Ovary (tissue), 7 donors: ENCODE measurements at regions not wholly inside any gene's neighbourhood (a gene's known extent, or its start where the extent isn't known, plus 50 kb on each side); places are given as distances from the start of the nearest gene placed in this dataset.

ENCODE experiments used
- DNase-seq, 5 donors: peaks; one replicate each; pipeline ENCODE4 v3.0.0-alpha.2; 2019 to 2020
- H3K27ac ChIP-seq, 2 donors: fragments of 200-600 bp; one replicate each; pipeline versions ENCODE4 v1.5.1 to v1.8.0; 2019 to 2022
- H3K27me3 ChIP-seq: fragments of 200-600 bp; one replicate; pipeline ENCODE4 v1.8.0; 2022
- H3K36me3 ChIP-seq: fragments of 200-600 bp; sonication (generic); one replicate; pipeline ENCODE4 v1.5.1; 2019
- H3K4me1 ChIP-seq: one replicate; pipeline ENCODE4 v1.8.1; 2013; ENCODE audit warnings: mild to moderate bottlenecking, moderate library complexity; ENCODE audit not compliant: insufficient read depth
- H3K4me3 ChIP-seq: fragments of 200-600 bp; sonication (generic); one replicate; pipeline ENCODE4 v1.5.1; 2017
- H3K9me3 ChIP-seq, 2 donors: fragments of 200-600 bp in 1 of 2; sonication (generic) in 1 of 2; one replicate each; pipeline versions ENCODE4 v1.5.1 to v1.8.1; 2013 to 2019; ENCODE audit warnings: mild to moderate bottlenecking in 1 of 2, moderate library complexity in 1 of 2
- CTCF ChIP-seq, 3 donors: fragments of 450-650 bp in 2 of 3; fragments of 200-600 bp in 1 of 3; IDR thresholded peaks; one replicate each; pipeline versions ENCODE4 v1.5.1 to v1.8.0; 2016 to 2022; ENCODE audit warnings: antibody characterized with exemption in 3 of 3, mild to moderate bottlenecking in 1 of 3
- EP300 ChIP-seq: sonication (generic); formaldehyde crosslinking; IDR thresholded peaks from one replicate; pipeline ENCODE4 v1.6.1; 2017; ENCODE audit warnings: antibody characterized with exemption
- POLR2A ChIP-seq: fragments of 450-650 bp; IDR thresholded peaks from one replicate; pipeline ENCODE4 v1.6.1; 2017; ENCODE audit warnings: antibody characterized with exemption, mild to moderate bottlenecking, moderate library complexity
- WGBS, 3 donors: extraction: QIAGEN DNeasy Blood & Tissue Kit in 1 of 3; methylation state at CpG; one replicate each; pipeline versions ENCODE4 v1.1.5 to v1.1.7; 2013 to 2017; 5-methylcytosine and 5-hydroxymethylcytosine counted together
- intact Hi-C, 4 donors: fragments of 100-400 bp; cut with DNase I; formaldehyde crosslinking; loops; one replicate each; pipeline versions ENCODE4 v1.11.0 to v1.15.1; 2022 to 2023
- donor health status: DM: no; HTN: no; CAD: no; lungs with moderate emphysema.
- donor health status: DM: no; HTN: no; CAD: no.
- donor health status: Bipolar disorder and iron deficiency.
- donor health status: DM: no; HTN: no; CAD: no.
- donor health status: DM: yes; HTN: yes; CAD: no.

GRCh38 chr20:11738852-11739251 is 178.8 kb upstream of the BTBD3 start:
- 53 to 61% (median 60%) methylated on average over 1 of the region's 1 CpG for WGBS, 3 donors
- no peak overlapping the region for H3K4me3 ChIP-seq
- H3K9me3 ChIP-seq: no peaks in the 10 kb centered on the region
- H3K27me3 ChIP-seq: no peaks in the 10 kb centered on the region
- H3K27ac ChIP-seq: no peak overlapping the region
- TF ChIP-seq CTCF (IDR thresholded peaks at IDR 0.05) (no peak), POLR2A (no peak), EP300 (no peak)
- no peaks in the 10 kb centered on the region for H3K4me1 ChIP-seq
- no peaks in the 10 kb centered on the region for H3K36me3 ChIP-seq
- intact Hi-C loops: no loop called here
- DNase-seq: no peak

- Histone ChIP-seq H3K36me3 (no peaks in the 10 kb centered on the region), H3K27me3 (no peaks in the 10 kb centered on the region), H3K4me1 (no peaks in the 10 kb centered on the region), H3K4me3 (no peak overlapping the region), H3K9me3 (no peaks in the 10 kb centered on the region), H3K27ac (no peak overlapping the region)
- WGBS, 3 donors: 37 to 42% (median 41%) methylated on average over 2 of the region's 2 CpGs
- no peak for TF ChIP-seq CTCF (IDR thresholded peaks at IDR 0.05)
- no peak for TF ChIP-seq POLR2A
- TF ChIP-seq EP300: no peak
- DNase-seq: no peak
- intact Hi-C loops: no loop called here
Measured at GRCh38 chr20:11740975-11741374, 176.7 kb upstream of the BTBD3 start.

DNA sequence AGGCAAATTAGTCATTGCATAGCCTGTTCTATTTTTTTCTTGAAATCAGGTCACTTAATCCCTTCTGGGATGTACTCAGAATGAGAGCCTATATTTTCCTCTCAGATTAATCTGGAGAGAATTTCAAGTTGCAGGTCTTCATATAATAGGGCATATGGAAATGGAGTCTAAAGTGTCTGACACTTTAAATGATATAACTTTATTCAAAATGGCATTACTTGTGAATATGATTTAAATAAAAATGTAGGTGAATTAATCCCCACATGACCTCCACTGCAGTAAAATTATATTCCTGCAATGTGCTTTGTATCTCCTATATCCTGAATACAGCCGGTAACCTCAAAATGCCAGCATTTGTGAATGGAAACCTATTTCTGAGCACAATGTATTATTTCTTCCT is 172.5 kb upstream of the BTBD3 start:
- 91 to 100% (median 93%) methylated on average over 1 of the region's 1 CpG for WGBS, 3 donors
- Histone ChIP-seq H3K4me3 (no peak overlapping the region), H3K36me3 (no peaks in the 10 kb centered on the region), H3K27ac (no peak overlapping the region), H3K27me3 (no peaks in the 10 kb centered on the region), H3K4me1 (no peaks in the 10 kb centered on the region), H3K9me3 (no peaks in the 10 kb centered on the region)
- no peak for DNase-seq
- intact Hi-C loops: no loop called here
- TF ChIP-seq CTCF (IDR thresholded peaks at IDR 0.05): no peak
- no peak for TF ChIP-seq POLR2A
- no peak for TF ChIP-seq EP300

- Histone ChIP-seq H3K36me3 (no peaks in the 10 kb centered on the region), H3K4me3 (no peak overlapping the region), H3K9me3 (no peaks in the 10 kb centered on the region), H3K27me3 (no peaks in the 10 kb centered on the region), H3K4me1 (no peaks in the 10 kb centered on the region), H3K27ac (no peak overlapping the region)
- no peak for TF ChIP-seq CTCF (IDR thresholded peaks at IDR 0.05)
- no peak for TF ChIP-seq EP300
- TF ChIP-seq POLR2A: no peak
- WGBS, 3 donors: 67 to 78% (median 68%) methylated on average over 2 of the region's 2 CpGs
- intact Hi-C loops: no loop called here
- DNase-seq: no peak
Measured at GRCh38 chr20:11748436-11748835, 169.3 kb upstream of the BTBD3 start.

DNA sequence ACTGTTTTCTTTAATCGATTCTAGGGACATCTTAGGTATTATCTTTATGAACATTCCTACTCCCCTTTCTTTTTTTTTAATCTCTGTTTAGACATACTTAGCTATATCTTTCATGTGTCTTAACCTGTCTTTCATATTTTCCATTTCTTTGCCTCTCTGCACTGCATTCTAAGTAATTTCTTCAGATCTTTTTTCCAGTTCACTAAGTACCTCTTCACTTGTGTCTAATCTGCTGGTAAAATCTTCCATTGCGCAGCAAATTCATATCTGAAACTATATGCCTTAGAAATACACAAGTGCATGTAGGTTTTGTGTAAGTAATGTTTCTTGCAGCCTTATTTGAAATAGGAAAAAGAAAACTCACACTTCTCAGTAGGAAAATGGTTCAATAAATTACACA is 165.4 kb upstream of the BTBD3 start:
- H3K9me3 ChIP-seq: no peaks in the 10 kb centered on the region
- H3K27ac ChIP-seq: no peak overlapping the region
- no peak for DNase-seq
- intact Hi-C loops: no loop called here
- 92 to 96% (median 92%) methylated on average over 2 of the region's 2 CpGs for WGBS, 3 donors
- H3K4me3 ChIP-seq: no peak overlapping the region
- H3K4me1 ChIP-seq: no peaks in the 10 kb centered on the region
- TF ChIP-seq EP300: no peak
- no peak for TF ChIP-seq CTCF (IDR thresholded peaks at IDR 0.05)
- no peak for TF ChIP-seq POLR2A
- H3K27me3 ChIP-seq: no peaks in the 10 kb centered on the region
- H3K36me3 ChIP-seq: no peaks in the 10 kb centered on the region
